Activated CD4-positive, alpha-beta T cell treated with anti-CD3 and anti-CD28 coated beads for 48 hours (primary cell): ENCODE measurements at regions not wholly inside any gene's neighbourhood (a gene's known extent, or its start where the extent isn't known, plus 50 kb on each side); places are given as distances from the start of the nearest gene placed in this dataset.

Experiments
- DNase-seq: peaks from one replicate; pipeline ENCODE4 v3.0.0-alpha.2; 2020

DNA sequence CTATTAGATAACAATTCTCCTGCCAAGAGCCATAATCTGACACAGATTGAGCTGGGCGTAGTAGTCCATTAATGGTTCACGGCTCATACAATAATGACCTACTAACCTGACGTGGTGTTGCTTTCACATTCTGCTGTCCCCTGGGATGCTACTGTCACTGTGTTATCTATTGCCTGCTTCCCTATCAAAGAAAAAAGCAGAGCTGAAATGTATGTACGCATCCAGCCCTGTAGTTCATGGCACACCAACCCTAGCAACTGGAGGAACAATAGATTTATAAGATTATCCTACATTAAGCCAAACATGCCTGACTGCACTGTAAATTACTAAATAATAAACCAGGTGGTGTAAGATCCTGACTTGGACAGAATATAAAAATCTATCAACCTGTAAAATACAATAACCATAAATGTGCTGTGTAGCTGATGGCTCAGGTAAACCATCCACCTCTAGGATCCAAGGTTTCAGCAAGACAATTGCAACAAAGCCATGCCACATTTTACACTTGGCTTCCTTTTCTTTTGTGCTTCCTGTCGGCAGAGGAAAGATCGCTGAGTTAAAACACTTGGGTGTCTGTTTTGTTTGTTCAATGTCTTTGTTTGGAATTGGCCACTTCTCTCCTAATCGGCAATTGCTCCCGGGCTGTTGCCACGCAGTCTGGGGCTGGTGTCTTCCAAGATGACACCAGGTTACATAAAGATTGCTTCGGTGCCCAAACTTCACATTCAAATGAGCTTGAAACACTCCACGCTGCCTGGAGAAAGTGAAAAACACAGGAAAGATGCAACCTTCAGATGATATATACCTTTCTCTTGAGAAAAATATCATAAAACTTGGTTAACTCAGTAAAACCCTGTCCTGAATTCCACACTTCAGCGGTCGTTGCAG is 143.9 kb upstream of the MGMT start:
- no peak for DNase-seq

DNA sequence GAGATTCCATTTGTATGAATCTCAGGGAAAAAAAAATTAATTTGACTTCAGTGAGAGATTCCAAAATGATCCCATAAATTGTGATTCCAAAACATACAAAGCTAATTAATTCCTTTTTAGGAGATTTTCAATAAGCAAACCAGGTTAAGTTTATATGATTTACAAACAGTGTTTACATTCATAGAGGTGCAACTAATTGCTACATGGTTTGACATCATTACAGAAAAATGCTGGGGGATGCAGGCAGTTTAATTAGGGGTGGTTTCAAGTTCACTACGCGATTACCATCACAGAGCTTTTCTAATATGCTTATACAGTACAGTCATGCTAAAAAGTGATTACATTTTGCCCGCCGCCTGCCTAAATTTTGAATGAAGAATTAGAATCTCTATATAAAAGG is 143.2 kb upstream of the MGMT start:
- DNase-seq = no peak

DNA sequence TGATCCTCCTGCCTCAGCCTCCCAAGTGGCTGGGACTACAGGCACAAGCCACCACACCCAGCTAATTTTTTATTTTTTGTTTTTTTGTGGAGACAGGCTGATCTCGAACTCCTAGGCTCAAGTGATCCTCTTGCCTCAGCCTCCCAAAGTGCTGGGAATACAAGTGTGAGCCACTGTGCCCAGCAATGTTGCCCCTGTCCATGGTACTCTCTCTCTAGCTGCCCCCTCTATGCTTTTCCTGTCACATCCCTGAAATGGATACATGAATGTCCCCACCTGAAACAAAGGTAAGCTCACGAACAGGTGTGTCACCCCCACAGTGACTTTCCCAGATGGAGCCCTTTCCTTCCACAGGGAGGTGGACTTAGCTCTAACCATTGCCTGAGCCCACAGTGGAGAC is 141.1 kb upstream of the MGMT start:
- DNase-seq = no peak

DNA sequence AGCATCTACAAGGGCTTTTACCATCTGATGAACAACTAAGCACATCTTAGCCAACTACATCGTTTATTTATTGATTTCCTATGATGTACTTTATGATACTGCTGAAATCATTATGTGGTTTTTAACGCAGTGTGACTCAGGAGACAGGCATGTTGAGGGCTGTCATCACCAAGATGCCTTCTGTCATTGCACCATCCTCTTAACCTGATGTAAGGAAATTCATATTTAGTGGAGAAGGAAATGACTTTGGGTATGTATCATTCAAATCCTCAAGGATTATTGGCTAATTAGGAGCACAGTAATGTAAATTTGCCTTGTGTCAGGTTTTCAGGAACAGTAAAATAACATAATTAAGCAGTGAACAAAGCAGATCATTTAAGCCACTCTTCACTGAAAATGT is 138.5 kb upstream of the MGMT start:
- DNase-seq = no peak

DNA sequence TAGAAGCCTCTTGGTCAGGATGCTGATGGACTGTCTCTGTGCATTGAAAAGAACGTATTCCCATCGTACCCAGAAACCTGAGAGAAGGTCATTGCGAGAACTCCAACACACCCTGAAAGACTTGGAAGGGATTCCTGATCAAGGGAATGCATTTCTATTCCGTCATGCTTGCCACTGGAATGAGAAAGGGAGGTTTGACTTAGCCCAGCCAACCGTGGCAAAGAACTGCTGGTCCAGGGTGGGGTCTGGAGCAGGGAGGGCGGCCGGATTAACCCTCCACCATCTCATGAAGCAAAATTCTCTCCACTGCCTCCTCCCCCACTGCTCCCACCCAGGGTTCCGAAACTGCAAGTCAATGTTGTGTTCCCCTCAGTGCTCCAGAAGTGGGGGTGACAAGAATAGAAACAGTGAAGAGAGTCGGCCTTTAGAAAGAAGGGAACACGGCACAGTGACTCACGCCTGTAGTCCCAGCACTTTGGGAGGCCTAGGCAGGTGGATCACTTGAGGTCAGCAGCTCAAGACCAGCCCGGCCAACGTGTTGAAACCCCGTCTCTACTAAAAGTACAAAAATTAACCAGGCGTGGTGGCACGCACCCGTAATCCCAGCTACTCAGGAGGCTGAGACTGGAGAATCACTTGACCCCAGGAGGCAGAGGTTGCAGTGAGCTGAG is 137.5 kb upstream of the MGMT start:
- no peak for DNase-seq

DNA sequence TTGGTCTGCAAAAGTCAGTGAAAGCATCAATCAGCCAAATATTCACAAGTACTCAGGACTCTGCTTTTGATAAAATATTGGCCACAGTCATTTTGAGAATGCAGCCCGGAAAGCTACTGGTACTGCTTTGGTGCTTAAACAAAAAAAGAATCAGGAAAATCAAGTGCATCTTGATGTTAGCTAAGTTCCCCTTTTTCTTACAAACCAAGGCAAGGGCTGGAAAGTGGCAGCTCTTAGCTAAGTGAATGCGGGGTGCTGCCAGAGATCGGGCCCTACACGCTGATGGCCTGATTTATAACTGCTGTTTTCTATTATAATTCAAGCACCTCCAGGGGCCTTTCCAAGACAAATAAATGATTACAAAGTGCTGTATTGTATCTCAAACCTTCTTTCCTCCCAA is 136.8 kb upstream of the MGMT start:
- no peak for DNase-seq

DNA sequence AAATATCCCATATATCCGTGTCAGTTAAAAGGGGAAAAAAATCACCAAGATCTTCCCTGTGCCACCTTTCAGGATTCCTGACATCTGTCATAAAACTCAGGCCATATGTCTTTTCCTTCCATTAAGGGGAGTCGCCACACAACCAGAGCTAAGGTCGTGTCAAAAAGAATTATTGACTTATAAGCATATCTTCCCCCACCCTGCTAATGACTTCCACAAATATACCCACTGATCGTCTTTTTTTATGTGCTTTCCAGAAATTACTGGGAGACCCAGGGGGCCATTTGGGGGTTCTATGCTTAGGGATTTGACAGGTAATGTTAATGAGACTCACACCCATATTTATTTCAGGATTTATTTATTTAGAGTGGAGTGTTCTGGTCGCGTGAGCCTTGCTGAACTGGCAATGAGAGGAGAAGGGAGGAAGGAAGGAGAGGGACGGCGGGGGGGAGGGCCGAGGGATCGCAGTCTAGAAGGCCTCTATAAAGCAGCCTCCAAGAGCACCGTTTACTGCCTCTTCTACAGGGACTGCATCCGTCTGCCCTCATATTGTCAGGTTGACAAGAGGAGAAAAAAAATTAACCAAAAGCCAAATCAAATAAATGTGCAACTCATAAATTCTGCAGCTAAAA is 135.7 kb upstream of the MGMT start:
- no peak for DNase-seq

DNA sequence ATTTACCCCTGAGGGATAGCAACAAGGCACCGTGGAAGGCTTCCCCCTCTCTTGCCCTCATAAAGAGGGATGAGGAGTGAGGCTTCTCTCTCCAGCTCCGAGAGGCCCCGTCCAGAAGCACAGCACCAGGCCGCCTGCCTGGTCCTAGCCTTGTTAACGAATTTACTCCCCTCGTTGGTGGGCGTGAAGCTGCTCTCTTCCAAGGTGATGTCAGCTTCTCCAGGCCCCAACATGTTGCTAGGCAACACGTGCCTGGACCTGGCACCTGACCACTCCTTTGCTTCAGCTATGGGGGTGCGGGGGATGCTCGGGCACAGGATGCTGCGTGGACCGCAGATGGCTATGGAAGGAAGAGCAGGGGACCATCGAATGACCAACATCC is 135.2 kb upstream of the MGMT start:
- DNase-seq = no peak

DNA sequence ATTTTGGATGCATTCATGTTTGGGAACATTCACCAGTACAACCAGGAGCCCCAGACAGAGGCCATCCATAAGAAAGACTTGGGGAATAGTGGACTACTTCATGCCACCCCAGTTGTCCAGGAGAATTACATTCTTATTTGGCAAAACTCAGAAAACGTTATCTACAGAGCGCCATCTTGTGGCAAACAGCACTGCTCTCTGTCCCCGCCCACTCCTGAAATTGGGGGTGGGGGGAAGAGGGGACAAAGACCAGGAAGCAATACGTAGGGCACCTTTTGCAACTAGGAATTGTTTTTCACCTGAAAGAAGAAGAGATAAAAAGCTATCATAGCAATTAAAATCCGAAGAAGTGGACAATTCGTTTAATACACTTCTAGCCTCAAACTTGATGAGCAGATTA is 134.6 kb upstream of the MGMT start:
- peak; percentile 32 for DNase-seq

DNA sequence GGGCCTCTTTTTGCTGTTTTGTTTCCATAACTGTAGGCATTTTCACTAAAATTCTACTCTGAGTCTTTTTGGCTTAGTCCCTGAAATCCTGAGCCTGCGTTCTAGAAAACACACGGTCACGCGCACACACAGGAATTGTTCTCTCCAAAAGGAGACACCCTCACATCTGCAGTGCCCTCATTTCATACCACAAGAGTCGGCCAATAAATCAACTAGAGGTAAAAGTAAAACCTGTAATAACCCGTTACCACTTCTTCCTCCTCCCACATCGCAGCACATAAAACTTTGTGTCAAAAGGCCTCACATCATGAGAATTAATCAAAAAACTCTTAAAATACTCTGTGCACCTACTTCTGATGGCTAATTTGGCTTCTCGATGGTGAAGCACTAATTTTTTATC is 133.3 kb upstream of the MGMT start:
- DNase-seq = no peak

DNA sequence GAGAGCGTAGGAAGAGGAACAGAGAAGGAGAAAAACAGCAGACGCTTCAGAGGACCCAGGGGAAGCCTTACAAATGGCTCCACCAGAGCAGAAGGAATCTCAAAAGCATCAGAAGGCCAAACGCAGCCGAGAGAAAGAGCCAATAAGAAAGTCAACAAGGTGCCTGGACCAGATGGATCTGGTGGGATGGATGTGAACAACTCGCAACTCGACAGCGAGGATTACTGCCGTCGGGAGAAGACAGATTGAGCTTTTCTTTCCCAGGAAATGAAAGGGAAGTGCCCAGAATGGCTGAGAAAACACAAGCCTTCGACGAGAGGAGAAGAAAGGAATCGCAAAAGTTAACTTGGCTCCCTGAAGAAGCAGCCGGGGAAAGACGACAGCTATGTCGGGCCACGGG is 132.8 kb upstream of the MGMT start:
- no peak for DNase-seq

DNA sequence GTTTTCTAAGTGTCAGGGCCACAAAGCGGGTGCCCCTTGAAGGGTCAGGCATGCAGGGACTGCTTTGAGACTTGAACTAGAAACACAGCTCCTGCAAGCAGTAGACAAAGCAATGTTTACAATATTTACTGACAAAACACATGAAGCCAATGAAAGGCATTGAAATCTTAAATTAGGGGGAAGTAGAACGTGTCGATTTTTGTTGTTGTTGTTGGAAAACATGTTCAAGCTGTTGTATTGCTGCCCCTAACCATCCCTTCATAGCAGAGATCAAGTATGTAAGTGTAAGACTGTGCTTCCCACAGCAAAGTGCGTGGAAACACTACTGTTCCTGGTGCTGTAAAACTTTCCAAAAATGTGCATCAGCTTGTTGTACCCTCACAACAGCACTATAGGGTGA is 131.6 kb upstream of the MGMT start:
- no peak for DNase-seq

DNA sequence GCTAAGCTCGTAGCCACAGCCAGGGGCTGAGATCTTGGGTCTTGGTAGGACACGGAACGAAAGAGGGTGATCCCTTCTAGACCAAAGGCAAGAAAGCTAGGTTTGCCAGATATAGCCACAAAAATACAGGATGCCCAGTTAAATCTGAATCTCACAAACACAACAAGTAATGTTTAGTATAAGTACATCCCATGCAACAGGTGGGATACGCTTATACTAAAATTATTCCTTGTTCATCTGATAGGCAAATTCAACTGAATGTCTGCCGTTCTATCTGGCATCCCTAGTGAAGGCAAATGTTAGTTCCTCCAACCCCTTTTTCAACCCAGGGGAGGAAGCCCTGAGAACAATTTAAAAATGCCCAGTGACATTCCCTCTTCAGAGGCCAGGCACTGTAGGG is 131.1 kb upstream of the MGMT start:
- no peak for DNase-seq

DNA sequence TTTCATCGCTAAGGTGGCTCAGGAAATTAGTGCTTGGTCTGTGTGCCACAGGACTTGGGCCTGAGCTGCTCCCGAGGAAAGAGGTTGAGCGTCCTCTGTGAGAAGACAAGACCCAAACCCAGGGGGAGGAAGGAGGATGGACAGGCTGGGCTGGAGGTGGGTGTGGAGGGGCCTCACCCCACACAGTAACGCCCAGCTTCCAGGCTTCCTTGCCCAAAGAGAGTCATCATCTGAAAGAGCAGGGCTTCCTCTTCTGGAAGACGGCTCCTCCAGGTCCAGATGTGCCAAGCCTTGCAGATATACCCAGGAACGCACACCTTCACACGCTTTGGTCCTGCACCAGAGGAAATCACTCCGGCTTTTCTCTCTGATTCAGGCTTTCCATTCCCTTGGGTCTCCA is 127.8 kb upstream of the MGMT start:
- no peak for DNase-seq

DNA sequence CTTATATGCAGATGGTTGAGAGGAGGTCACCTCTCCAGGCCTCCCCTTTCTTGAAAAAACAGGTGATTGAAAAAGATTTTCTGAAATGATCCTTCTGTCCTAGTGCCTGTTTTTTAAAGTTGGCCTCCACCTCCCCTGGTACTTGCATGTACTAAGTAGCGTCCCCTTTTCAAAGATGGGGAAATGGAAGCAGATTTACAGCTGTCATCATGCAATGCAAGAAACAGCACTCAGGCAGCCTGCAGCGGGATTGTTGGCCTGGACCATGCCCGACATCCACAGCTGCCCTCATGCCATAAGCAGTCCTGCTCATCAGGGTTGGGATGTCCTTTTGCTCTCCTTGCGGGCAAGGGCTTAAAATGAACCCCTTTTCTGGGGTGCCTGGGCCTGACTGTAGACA is 127.2 kb upstream of the MGMT start:
- no peak for DNase-seq

DNA sequence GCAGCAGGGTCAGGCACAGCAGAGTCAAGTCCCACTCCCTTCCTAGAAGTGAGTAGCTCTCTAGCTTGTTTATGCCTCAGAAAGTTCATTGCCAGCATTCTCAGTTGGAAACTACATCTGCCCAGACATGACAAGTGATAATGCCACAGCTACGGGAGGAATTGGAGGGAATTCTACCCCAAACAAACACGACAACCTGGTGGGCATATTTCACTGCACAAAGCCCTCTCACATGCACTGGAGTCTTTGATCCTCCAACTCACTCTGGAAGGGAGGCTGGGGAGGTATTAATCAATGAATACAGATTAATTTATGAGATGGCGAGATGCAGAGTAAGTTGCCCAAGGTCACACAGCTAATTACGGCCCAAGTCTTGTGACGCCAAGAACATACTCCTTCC is 126.0 kb upstream of the MGMT start:
- no peak for DNase-seq

DNA sequence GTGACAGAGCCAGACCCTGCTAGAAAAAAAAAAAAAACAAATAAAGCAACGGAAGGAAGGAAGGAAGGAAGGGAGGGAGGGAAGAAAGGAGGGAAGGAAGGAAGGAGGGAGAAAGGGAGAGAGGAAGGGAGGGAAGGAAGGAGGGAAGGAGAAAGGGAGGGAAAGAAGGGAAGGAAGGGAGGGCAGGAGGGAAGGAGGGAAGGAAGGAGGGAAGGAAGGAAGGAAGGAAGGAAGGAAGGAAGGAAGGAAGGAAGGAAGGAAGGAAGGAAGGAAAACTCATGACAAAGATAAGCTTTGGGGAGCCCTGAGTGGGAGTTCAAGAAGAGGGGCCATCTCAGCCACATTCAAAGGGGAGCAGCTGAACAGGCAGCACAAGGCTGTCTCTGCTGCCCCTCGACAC is 124.7 kb upstream of the MGMT start:
- no peak for DNase-seq

DNA sequence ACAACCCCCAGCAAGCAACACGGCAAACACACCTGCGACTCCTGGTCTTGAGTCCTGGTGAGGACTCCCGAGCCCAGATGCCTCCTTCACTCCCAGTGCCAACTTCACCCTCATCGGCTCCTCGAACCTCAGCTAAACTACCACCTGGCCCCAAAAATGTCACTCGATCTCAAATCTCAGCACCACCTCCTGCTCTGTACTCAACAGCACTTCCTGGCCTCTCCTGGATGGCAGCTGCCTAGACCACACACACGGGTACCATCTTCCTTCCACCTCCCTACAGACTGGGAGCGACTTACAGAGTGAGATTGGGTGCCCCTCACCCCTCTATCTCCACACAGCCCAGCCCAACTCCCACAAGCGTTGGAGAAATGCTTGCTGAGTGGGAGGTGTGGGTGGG is 123.9 kb upstream of the MGMT start:
- no peak for DNase-seq

DNA sequence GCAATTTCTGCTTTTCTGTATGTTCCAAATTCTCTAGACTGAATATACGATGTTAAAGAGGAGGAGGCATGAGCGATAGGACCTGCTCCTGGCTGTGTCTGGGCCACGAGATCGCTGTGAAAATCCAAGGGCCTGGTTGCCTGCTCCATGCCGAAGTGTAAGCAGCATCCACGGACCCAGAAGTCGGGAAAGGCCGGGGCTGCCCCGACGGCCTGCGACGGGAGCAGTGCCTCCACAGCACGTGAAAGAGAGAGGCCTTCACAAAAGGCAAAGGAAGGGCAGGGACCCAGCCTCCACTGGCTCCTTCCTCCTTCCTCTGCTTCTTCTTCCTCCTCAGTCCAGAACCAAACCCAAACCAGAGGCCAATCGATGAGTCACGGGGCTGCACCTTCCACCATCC is 122.9 kb upstream of the MGMT start:
- no peak for DNase-seq

DNA sequence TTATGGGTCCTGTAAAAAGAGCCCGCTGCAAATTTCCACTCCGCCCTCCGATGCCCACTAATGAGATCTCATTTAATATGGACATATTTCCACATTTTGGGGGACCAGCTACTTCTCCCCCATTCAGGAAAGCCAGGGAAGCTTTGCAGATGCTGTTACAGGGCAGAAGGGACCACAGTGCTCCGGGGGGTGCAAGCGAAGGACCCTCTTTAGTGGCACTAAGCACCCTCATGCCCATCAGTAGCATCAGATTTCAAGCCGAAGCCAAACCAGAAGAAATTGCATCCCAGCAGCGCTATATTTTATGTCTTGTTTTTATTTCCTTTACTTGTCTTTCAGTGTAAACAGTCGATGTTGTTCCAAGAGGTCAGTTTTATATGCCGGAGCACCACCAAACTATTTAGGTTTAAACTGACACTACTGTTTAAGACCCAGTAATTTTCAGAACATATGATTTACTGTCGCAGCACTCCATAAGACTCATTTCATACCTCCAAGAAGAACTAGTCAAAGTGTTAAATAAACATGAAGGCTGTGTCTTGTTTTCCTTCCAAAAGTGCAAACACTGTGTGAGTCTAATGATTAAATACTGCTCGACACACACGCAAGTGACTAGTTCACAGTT is 122.2 kb upstream of the MGMT start:
- no peak for DNase-seq

DNA sequence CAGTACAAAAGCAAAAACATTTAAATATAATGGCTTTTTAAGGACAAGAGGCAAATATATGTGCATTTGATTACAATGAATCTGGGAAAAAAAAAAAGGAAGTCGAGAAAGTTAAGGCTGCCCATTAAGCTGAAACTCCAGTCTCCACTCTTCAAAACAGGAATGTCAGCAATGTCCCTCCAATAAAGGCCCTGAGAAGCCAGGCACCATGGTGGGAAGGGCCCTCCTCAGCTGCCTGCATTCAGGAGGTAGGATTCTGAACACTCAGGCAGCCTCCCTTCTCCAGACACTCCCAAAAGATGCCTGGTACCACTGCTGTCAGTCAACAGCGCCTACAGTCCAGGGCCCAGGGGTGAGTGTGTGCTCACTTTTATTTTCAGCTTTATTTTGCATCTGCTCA is 121.3 kb upstream of the MGMT start:
- DNase-seq = no peak

DNA sequence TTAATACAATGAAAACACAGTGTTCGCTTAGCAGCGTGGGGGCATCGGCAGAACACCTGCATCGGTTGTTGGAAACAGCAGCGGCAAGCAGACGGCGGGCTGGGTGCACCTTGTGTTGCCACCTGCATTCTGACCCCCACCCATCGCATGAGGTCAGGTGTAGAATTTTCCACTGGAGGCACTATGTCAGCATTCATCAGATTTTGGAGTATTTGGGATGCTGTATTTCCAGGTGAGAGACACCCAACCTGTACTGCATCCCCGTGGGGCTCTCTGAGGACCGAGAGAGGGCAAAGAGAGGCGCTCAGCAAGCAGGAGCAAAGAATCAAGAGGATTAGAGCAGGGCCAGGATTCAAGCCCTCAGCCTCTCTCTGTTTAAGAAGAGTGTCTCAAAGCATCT is 116.4 kb upstream of the MGMT start:
- DNase-seq = no peak

DNA sequence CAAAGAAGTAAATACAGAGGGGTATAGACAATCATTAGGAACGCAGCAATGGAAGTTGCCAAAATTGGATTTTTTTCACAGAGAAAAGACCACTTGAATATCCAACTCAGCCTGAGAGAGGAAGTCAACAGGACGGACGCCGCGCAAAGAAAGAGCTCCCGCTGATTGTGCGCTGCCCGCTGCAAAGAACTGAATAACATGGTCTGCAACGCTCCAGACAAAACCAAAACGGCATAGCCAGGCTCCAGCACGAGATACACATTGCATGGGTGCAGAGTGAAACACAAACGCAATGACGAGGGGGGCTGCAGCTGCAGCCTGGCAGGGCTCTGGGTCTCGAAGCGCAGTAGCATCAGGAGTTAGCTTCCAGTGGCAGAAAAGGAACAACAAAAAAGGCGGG is 113.9 kb upstream of the MGMT start:
- DNase-seq = no peak

DNA sequence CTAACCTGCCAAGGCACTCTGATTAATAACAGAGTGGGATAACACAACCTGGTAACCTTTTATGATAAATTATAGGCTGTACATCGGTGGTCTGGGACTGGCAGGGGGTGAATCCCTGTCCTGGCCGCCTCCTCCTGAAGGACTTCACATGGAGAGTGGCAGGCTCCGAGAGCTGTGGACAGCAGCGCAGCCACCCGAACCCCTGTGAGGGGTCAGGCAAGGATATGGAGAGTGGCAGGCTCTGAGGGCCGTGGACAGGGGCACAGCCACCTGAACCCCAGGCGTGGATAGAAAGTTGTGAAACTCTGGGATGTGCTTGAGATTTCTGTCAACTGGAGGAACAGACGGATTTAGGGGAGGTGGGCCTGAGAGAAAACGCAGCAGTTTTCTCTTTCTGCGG is 107.0 kb upstream of the MGMT start:
- DNase-seq = no peak
